A673 (cell line): ENCODE measurements at regions not wholly inside any gene's neighbourhood (a gene's known extent, or its start where the extent isn't known, plus 50 kb on each side); places are given as distances from the start of the nearest gene placed in this dataset.
"Not testable (repeated sequence)": the region's sequence is repeated elsewhere in the genome, so short reads cannot be mapped to it uniquely, and the experiment has no call there.

Source experiments
- EZH2 ChIP-seq: fragments of 200-600 bp; sonication (generic); IDR thresholded peaks from 2 replicates; pipeline ENCODE4 v1.6.1; 2017; ENCODE audit warnings: borderline replicate concordance, low read depth, mild to moderate bottlenecking, mixed read lengths, antibody characterized with exemption, low read length; ENCODE audit not compliant: poor library complexity, severe bottlenecking
- TF ChIP-seq, protein P1 (sequence below): fragments of 300-800, 200-600 bp; sonication (generic); conservative IDR thresholded peaks from 2 replicates; pipeline ENCODE4 v1.5.1; 2017; ENCODE audit warnings: low read depth, mild to moderate bottlenecking, antibody characterized with exemption, low read length, moderate library complexity, mixed read lengths

DNA sequence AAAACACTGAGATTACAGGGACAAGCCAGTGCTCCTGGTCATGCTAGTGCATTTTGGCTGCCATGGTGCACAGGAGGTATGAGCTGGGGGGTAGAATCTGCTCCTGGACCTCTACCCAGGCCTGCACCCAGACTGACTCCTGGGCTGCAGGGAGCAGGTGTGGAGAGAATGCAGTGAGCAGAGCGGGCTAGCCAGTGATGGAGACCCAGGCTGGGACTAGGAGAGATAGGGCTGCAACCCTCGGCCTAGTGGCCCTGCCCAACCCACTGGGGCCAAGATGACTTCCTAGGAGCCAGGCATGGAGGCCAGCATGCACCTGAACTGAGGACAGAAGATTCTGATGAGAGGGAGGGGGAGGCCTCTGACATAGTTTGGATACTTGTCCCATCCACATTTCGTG lies 55.9 kb upstream of the CSPG4 start:
- TF ChIP-seq, protein P1, sequence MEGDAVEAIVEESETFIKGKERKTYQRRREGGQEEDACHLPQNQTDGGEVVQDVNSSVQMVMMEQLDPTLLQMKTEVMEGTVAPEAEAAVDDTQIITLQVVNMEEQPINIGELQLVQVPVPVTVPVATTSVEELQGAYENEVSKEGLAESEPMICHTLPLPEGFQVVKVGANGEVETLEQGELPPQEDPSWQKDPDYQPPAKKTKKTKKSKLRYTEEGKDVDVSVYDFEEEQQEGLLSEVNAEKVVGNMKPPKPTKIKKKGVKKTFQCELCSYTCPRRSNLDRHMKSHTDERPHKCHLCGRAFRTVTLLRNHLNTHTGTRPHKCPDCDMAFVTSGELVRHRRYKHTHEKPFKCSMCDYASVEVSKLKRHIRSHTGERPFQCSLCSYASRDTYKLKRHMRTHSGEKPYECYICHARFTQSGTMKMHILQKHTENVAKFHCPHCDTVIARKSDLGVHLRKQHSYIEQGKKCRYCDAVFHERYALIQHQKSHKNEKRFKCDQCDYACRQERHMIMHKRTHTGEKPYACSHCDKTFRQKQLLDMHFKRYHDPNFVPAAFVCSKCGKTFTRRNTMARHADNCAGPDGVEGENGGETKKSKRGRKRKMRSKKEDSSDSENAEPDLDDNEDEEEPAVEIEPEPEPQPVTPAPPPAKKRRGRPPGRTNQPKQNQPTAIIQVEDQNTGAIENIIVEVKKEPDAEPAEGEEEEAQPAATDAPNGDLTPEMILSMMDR = not testable (repeated sequence)
- TF ChIP-seq EZH2 = not testable (repeated sequence)
